Kidney epithelial cell (primary cell): ENCODE measurements at regions not wholly inside any gene's neighbourhood (a gene's known extent, or its start where the extent isn't known, plus 50 kb on each side); places are given as distances from the start of the nearest gene placed in this dataset.

Source experiments
- DNase-seq: peaks from one replicate; pipeline ENCODE4 v3.0.0-alpha.2; 2010; ENCODE audit warnings: low read depth
- H3K27me3 ChIP-seq: 2 replicates; pipeline ENCODE4 v1.6.0; 2011; ENCODE audit warnings: low read length; ENCODE audit not compliant: control insufficient read depth, insufficient read depth
- H3K36me3 ChIP-seq: 2 replicates; pipeline ENCODE4 v1.5.1; 2011; ENCODE audit warnings: low read length; ENCODE audit not compliant: control insufficient read depth, insufficient read depth
- H3K4me3 ChIP-seq: 2 replicates; pipeline ENCODE4 v1.5.1; 2011; ENCODE audit warnings: low read depth, mild to moderate bottlenecking, control low read depth, low read length
- CTCF ChIP-seq: IDR thresholded peaks from 2 replicates; pipeline ENCODE4 v1.5.1; 2011; ENCODE audit warnings: mild to moderate bottlenecking, moderate library complexity, low read length, control low read depth, inconsistent platforms; ENCODE audit not compliant: insufficient read depth, poor library complexity, severe bottlenecking

GRCh38 chr6:103011605-103012004 is 1618.1 kb downstream of the GRIK2 start:
- TF ChIP-seq CTCF = no peak
- H3K27me3 ChIP-seq = no peaks in the 10 kb centered on the region
- no peaks in the 10 kb centered on the region for H3K36me3 ChIP-seq
- DNase-seq = no peak
- no peak overlapping the region for H3K4me3 ChIP-seq

GRCh38 chr6:103002282-103002681 is 1608.8 kb downstream of the GRIK2 start:
- no peak for DNase-seq
- no peak overlapping the region for H3K4me3 ChIP-seq
- TF ChIP-seq CTCF = no peak
- H3K27me3 ChIP-seq = no peaks in the 10 kb centered on the region
- H3K36me3 ChIP-seq = no peaks in the 10 kb centered on the region

- TF ChIP-seq CTCF = no peak
- Histone ChIP-seq H3K4me3 (no peak overlapping the region), H3K36me3 (no peaks in the 10 kb centered on the region), H3K27me3 (no peaks in the 10 kb centered on the region)
- no peak for DNase-seq
These were observed 1608.2 kb downstream of the GRIK2 start for GRCh38 chr6:103001724-103002123.

- Histone ChIP-seq H3K36me3 (no peaks in the 10 kb centered on the region), H3K27me3 (no peaks in the 10 kb centered on the region), H3K4me3 (peak overlapping the region; percentile 44)
- no peak for DNase-seq
- no peak for TF ChIP-seq CTCF
These were observed 1607.2 kb downstream of the GRIK2 start for GRCh38 chr6:103000688-103001087.

- no peak overlapping the region for H3K4me3 ChIP-seq
These were observed 1602.0 kb downstream of the GRIK2 start for GRCh38 chr6:102995491-102995890.

More at GRCh38 chr6:102995491-102995890, 1602.0 kb downstream of the GRIK2 start:
- Histone ChIP-seq H3K36me3 (no peaks in the 10 kb centered on the region), H3K27me3 (no peaks in the 10 kb centered on the region)
- no peak for DNase-seq
- TF ChIP-seq CTCF = no peak
